ENCODE measurements at regions not wholly inside any gene's neighbourhood (a gene's known extent, or its start where the extent isn't known, plus 50 kb on each side); places are given as distances from the start of the nearest gene placed in this dataset.

DNA sequence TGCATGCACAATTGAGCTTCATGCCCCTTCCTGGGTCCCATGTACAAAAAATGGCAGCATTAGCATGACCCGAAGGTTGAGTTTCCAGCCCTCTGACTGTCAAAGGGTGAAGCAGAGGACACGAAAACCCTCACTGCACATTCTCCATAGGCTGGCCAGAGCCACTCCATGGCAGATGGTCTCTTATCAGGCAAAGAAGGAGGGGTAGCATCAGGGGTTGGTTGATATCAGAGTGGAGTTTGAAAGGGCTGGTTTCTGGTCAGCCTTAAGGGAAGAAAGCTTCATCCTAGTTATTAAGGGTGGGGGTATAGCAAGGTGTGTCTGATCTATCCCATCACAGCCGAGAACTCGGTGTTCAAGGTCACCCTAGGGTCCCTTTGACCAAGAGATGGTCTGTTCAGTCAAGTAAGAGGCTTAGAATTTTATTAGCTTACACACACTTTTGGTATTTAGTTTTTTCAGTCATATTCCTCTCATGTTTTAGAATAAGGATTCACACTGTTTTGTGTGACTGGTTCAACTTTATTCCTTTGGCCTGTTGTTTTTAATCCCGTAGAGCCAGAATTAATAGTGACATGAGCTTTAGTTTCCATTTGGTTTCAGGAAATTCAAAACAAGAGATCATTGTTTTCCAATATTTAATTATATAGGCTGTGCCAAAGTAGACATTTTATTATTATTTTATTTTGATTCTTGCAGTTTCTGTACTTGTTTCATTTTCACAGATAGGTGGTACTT lies 199.9 kb upstream of the FMN2 start:
- TF ChIP-seq, protein P1, sequence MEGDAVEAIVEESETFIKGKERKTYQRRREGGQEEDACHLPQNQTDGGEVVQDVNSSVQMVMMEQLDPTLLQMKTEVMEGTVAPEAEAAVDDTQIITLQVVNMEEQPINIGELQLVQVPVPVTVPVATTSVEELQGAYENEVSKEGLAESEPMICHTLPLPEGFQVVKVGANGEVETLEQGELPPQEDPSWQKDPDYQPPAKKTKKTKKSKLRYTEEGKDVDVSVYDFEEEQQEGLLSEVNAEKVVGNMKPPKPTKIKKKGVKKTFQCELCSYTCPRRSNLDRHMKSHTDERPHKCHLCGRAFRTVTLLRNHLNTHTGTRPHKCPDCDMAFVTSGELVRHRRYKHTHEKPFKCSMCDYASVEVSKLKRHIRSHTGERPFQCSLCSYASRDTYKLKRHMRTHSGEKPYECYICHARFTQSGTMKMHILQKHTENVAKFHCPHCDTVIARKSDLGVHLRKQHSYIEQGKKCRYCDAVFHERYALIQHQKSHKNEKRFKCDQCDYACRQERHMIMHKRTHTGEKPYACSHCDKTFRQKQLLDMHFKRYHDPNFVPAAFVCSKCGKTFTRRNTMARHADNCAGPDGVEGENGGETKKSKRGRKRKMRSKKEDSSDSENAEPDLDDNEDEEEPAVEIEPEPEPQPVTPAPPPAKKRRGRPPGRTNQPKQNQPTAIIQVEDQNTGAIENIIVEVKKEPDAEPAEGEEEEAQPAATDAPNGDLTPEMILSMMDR (conservative IDR thresholded peaks at IDR 0.05; ENCODE audit: low read length): no peak
- TF ChIP-seq EZH2phosphoT487 (IDR thresholded peaks at IDR 0.05; ENCODE audit: borderline replicate concordance, low read depth, low read length): no peak

Data from OCI-LY7 (cell line).